ENCODE measurements at regions not wholly inside any gene's neighbourhood (a gene's known extent, or its start where the extent isn't known, plus 50 kb on each side); places are given as distances from the start of the nearest gene placed in this dataset.
"Not testable (repeated sequence)": the region's sequence is repeated elsewhere in the genome, so short reads cannot be mapped to it uniquely, and the experiment has no call there.

DNA sequence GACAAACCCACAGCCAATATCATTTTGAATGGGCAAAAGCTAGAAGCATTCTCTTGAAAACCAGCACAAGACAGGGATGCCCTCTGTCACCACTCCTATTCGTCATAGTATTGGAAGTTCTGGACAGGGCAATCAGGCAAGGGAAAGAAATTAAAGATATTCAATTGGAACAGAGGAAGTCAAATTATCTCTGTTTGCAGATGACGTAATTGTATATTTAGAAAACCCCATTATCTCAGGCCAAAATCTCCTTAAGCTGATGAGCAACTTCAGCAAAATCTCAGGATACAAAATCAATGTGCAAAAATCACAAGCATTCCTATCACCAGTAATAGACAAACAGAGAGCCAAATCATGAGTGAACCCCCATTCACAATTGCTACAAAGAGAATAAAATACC lies 99.1 kb upstream of the SMLR1 start:
- TF ChIP-seq POLR2A (IDR thresholded peaks at IDR 0.05), result not testable (repeated sequence)
- TF ChIP-seq, protein P1, sequence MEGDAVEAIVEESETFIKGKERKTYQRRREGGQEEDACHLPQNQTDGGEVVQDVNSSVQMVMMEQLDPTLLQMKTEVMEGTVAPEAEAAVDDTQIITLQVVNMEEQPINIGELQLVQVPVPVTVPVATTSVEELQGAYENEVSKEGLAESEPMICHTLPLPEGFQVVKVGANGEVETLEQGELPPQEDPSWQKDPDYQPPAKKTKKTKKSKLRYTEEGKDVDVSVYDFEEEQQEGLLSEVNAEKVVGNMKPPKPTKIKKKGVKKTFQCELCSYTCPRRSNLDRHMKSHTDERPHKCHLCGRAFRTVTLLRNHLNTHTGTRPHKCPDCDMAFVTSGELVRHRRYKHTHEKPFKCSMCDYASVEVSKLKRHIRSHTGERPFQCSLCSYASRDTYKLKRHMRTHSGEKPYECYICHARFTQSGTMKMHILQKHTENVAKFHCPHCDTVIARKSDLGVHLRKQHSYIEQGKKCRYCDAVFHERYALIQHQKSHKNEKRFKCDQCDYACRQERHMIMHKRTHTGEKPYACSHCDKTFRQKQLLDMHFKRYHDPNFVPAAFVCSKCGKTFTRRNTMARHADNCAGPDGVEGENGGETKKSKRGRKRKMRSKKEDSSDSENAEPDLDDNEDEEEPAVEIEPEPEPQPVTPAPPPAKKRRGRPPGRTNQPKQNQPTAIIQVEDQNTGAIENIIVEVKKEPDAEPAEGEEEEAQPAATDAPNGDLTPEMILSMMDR (IDR thresholded peaks at IDR 0.05), result not testable (repeated sequence)
